Mesendoderm (in vitro differentiated cells): ENCODE measurements at regions not wholly inside any gene's neighbourhood (a gene's known extent, or its start where the extent isn't known, plus 50 kb on each side); places are given as distances from the start of the nearest gene placed in this dataset.

ENCODE experiments used
- DNase-seq: peaks from one replicate; pipeline ENCODE4 v3.0.0; 2013
- H2AK5ac ChIP-seq: 2 replicates; pipeline ENCODE4 v1.6.1; 2013; ENCODE audit warnings: low read length, inconsistent platforms
- H2BK120ac ChIP-seq: 2 replicates; pipeline ENCODE4 v1.6.1; 2013; ENCODE audit warnings: low read depth, mild to moderate bottlenecking, low read length, moderate library complexity, mixed read lengths
- H2BK15ac ChIP-seq: replicated peaks from 2 replicates; pipeline ENCODE4 v1.6.1; 2013; ENCODE audit warnings: low read depth, mild to moderate bottlenecking, moderate library complexity
- H2BK5ac ChIP-seq: 2 replicates; pipeline ENCODE4 v1.6.1; 2013; ENCODE audit warnings: low read length, inconsistent platforms
- H3K18ac ChIP-seq: 2 replicates; pipeline ENCODE4 v1.6.1; 2013; ENCODE audit warnings: mild to moderate bottlenecking, low read length, mixed read lengths
- H3K23ac ChIP-seq: one replicate; pipeline ENCODE4 v1.6.1; 2013; ENCODE audit warnings: low read length
- H3K27ac ChIP-seq: 2 replicates; pipeline ENCODE4 v1.5.1; 2013; ENCODE audit warnings: low read depth, mild to moderate bottlenecking, inconsistent platforms, low read length, moderate library complexity
- H3K27me3 ChIP-seq: 2 replicates; pipeline ENCODE4 v1.6.1; 2013; ENCODE audit warnings: low read length, control low read depth, mild to moderate bottlenecking, inconsistent platforms; ENCODE audit not compliant: insufficient read depth, poor library complexity
- H3K36me3 ChIP-seq: 2 replicates; pipeline ENCODE4 v1.6.1; 2013; ENCODE audit warnings: low read length, inconsistent platforms; ENCODE audit not compliant: control insufficient read depth, insufficient read depth
- H3K4ac ChIP-seq: one replicate; pipeline ENCODE4 v1.6.1; 2013; ENCODE audit warnings: low read depth, mild to moderate bottlenecking, low read length, moderate library complexity
- H3K4me1 ChIP-seq: 2 replicates; pipeline ENCODE4 v1.6.1; 2013; ENCODE audit warnings: low read depth, low read length, inconsistent platforms; ENCODE audit not compliant: control insufficient read depth
- H3K4me2 ChIP-seq: 2 replicates; pipeline ENCODE4 v1.6.1; 2013; ENCODE audit warnings: low read length
- H3K4me3 ChIP-seq: 2 replicates; pipeline ENCODE4 v1.5.1; 2013; ENCODE audit warnings: mild to moderate bottlenecking, low read length
- H3K56ac ChIP-seq: one replicate; pipeline ENCODE4 v1.6.1; 2013; ENCODE audit warnings: low read length
- H3K79me1 ChIP-seq: 2 replicates; pipeline ENCODE4 v1.6.1; 2013; ENCODE audit warnings: low read length, inconsistent platforms
- H3K79me2 ChIP-seq: 2 replicates; pipeline ENCODE4 v1.6.1; 2013; ENCODE audit warnings: mild to moderate bottlenecking, low read length; ENCODE audit not compliant: control insufficient read depth, insufficient read depth
- H3K9ac ChIP-seq: 2 replicates; pipeline ENCODE4 v1.6.1; 2013; ENCODE audit warnings: low read length, inconsistent platforms
- H4K5ac ChIP-seq: one replicate; pipeline ENCODE4 v1.6.1; 2013; ENCODE audit warnings: low read length
- H4K8ac ChIP-seq: one replicate; pipeline ENCODE4 v1.6.1; 2013; ENCODE audit warnings: low read depth, mild to moderate bottlenecking, control low read depth, low read length, moderate library complexity
- WGBS: extraction: QIAGEN DNeasy Blood & Tissue Kit; methylation state at CpG from one replicate; pipeline ENCODE4 v1.1.7; 2013; ENCODE audit warnings: low lambda C conversion rate, missing lambda C conversion rate; ENCODE audit not compliant: insufficient coverage; ENCODE audit errors: extremely low coverage; 5-methylcytosine and 5-hydroxymethylcytosine counted together

- Histone ChIP-seq H3K79me2 (no peaks in the 10 kb centered on the region), H3K27ac (no peak overlapping the region), H3K4me2 (no peak overlapping the region), H2BK120ac (no peak overlapping the region), H4K5ac (no peak overlapping the region), H4K8ac (no peak overlapping the region), H3K18ac (no peak overlapping the region), H2AK5ac (no peak overlapping the region), H3K79me1 (no peaks in the 10 kb centered on the region), H3K23ac (no peak overlapping the region), H2BK5ac (no peak overlapping the region), H3K27me3 (no peaks in the 10 kb centered on the region), H3K9ac (no peak overlapping the region), H3K56ac (no peak overlapping the region), H3K36me3 (no peaks in the 10 kb centered on the region), H2BK15ac (no peak overlapping the region), H3K4me3 (no peak overlapping the region), H3K4me1 (no peaks in the 10 kb centered on the region), H3K4ac (no peak overlapping the region)
- DNase-seq = no peak
- no CpG with 5 or more reads among the region's 4 CpGs for WGBS
Observed at GRCh38 chr4:138400543-138400942, 158.4 kb upstream of the SLC7A11 start.

GRCh38 chr4:138400066-138400465 is 157.9 kb upstream of the SLC7A11 start:
- H3K18ac ChIP-seq = no peak overlapping the region

GRCh38 chr4:138399081-138399480 is 156.9 kb upstream of the SLC7A11 start:
- Histone ChIP-seq H3K4me3 (no peak overlapping the region), H3K56ac (no peak overlapping the region)

More at GRCh38 chr4:138400066-138400465, 157.9 kb upstream of the SLC7A11 start:
- no peaks in the 10 kb centered on the region for H3K27me3 ChIP-seq
- no peak overlapping the region for H4K8ac ChIP-seq
- no peak overlapping the region for H2AK5ac ChIP-seq
- no peak overlapping the region for H3K56ac ChIP-seq
- H3K4me2 ChIP-seq = no peak overlapping the region
- H3K27ac ChIP-seq = no peak overlapping the region
- no peak overlapping the region for H4K5ac ChIP-seq
- H2BK120ac ChIP-seq = no peak overlapping the region
- H2BK5ac ChIP-seq = no peak overlapping the region
- no peaks in the 10 kb centered on the region for H3K79me1 ChIP-seq
- no peaks in the 10 kb centered on the region for H3K36me3 ChIP-seq
- DNase-seq = no peak
- H3K4me3 ChIP-seq = no peak overlapping the region
- no peak overlapping the region for H3K4ac ChIP-seq
- no peak overlapping the region for H3K23ac ChIP-seq
- no peak overlapping the region for H3K9ac ChIP-seq
- no peak overlapping the region for H2BK15ac ChIP-seq
- H3K4me1 ChIP-seq = no peaks in the 10 kb centered on the region
- no peaks in the 10 kb centered on the region for H3K79me2 ChIP-seq

GRCh38 chr4:138398322-138398721 is 156.2 kb upstream of the SLC7A11 start:
- Histone ChIP-seq H2BK5ac (no peak overlapping the region), H3K27ac (no peak overlapping the region), H3K23ac (no peak overlapping the region), H3K4ac (no peak overlapping the region), H3K56ac (no peak overlapping the region), H3K9ac (no peak overlapping the region), H3K79me2 (no peaks in the 10 kb centered on the region), H3K79me1 (no peaks in the 10 kb centered on the region), H3K27me3 (no peaks in the 10 kb centered on the region), H3K36me3 (no peaks in the 10 kb centered on the region), H4K8ac (no peak overlapping the region), H2BK15ac (no peak overlapping the region), H3K4me3 (no peak overlapping the region), H4K5ac (no peak overlapping the region), H3K18ac (no peak overlapping the region), H3K4me2 (no peak overlapping the region), H2AK5ac (no peak overlapping the region), H3K4me1 (no peaks in the 10 kb centered on the region), H2BK120ac (no peak overlapping the region)
- peak; percentile 82 for DNase-seq

More at GRCh38 chr4:138399081-138399480, 156.9 kb upstream of the SLC7A11 start:
- Histone ChIP-seq H3K4me2 (no peak overlapping the region), H4K5ac (no peak overlapping the region), H2BK5ac (no peak overlapping the region), H3K4ac (no peak overlapping the region), H3K4me1 (no peaks in the 10 kb centered on the region), H2BK15ac (no peak overlapping the region), H2BK120ac (no peak overlapping the region), H4K8ac (no peak overlapping the region), H3K9ac (no peak overlapping the region), H3K27me3 (no peaks in the 10 kb centered on the region), H3K79me1 (no peaks in the 10 kb centered on the region), H2AK5ac (no peak overlapping the region), H3K27ac (no peak overlapping the region), H3K18ac (no peak overlapping the region), H3K79me2 (no peaks in the 10 kb centered on the region), H3K23ac (no peak overlapping the region), H3K36me3 (no peaks in the 10 kb centered on the region)
- DNase-seq = no peak

GRCh38 chr4:138393886-138394610 is 151.9 kb upstream of the SLC7A11 start:
- no peak overlapping the region for H3K4ac ChIP-seq
- no CpG with 5 or more reads among the region's 2 CpGs for WGBS
- no peak overlapping the region for H3K23ac ChIP-seq
- no peak overlapping the region for H3K4me2 ChIP-seq
- no peak overlapping the region for H2BK120ac ChIP-seq
- DNase-seq = no peak
- no peaks in the 10 kb centered on the region for H3K79me2 ChIP-seq
- H4K5ac ChIP-seq = no peak overlapping the region
- no peak overlapping the region for H3K27ac ChIP-seq
- H3K36me3 ChIP-seq = no peaks in the 10 kb centered on the region
- H2AK5ac ChIP-seq = no peak overlapping the region
- H3K9ac ChIP-seq = no peak overlapping the region
- H3K4me3 ChIP-seq = no peak overlapping the region
- H3K79me1 ChIP-seq = no peaks in the 10 kb centered on the region
- no peak overlapping the region for H3K18ac ChIP-seq
- H2BK15ac ChIP-seq = no peak overlapping the region
- no peak overlapping the region for H3K56ac ChIP-seq
- no peaks in the 10 kb centered on the region for H3K4me1 ChIP-seq
- H2BK5ac ChIP-seq = no peak overlapping the region
- H4K8ac ChIP-seq = no peak overlapping the region
- no peaks in the 10 kb centered on the region for H3K27me3 ChIP-seq

- Histone ChIP-seq H3K4ac (no peak overlapping the region), H3K56ac (no peak overlapping the region), H2BK120ac (no peak overlapping the region), H4K8ac (no peak overlapping the region), H3K4me2 (no peak overlapping the region), H2BK5ac (no peak overlapping the region), H2AK5ac (no peak overlapping the region), H3K27me3 (no peaks in the 10 kb centered on the region), H3K9ac (no peak overlapping the region), H3K27ac (no peak overlapping the region), H2BK15ac (no peak overlapping the region), H3K18ac (no peak overlapping the region), H3K4me3 (no peak overlapping the region), H3K23ac (no peak overlapping the region), H3K36me3 (no peaks in the 10 kb centered on the region), H3K4me1 (no peaks in the 10 kb centered on the region), H3K79me2 (no peaks in the 10 kb centered on the region), H3K79me1 (no peaks in the 10 kb centered on the region), H4K5ac (no peak overlapping the region)
- no CpG with 5 or more reads among the region's 4 CpGs for WGBS
- DNase-seq = no peak
Observed at GRCh38 chr4:138392751-138393308, 150.7 kb upstream of the SLC7A11 start.
